ENCODE measurements at regions not wholly inside any gene's neighbourhood (a gene's known extent, or its start where the extent isn't known, plus 50 kb on each side); places are given as distances from the start of the nearest gene placed in this dataset.

GRCh38 chr2:142750858-142751257 is 126.6 kb upstream of the KYNU start:
- TF ChIP-seq POLR2A (IDR thresholded peaks at IDR 0.05) (no peak), CTCF (IDR thresholded peaks at IDR 0.05) (no peak)
